MM.1S (cell line): ENCODE measurements at regions not wholly inside any gene's neighbourhood (a gene's known extent, or its start where the extent isn't known, plus 50 kb on each side); places are given as distances from the start of the nearest gene placed in this dataset.

Source experiments
- EZH2 ChIP-seq: fragments of 300-600 bp; sonication (generic); optimal IDR thresholded peaks from 2 replicates; pipeline ENCODE3; 2017; ENCODE audit warnings: low read depth, mild to moderate bottlenecking, antibody characterized with exemption, low read length, mixed read lengths
- EZH2phosphoT487 ChIP-seq: fragments of 300-600 bp; sonication (generic); IDR thresholded peaks from 2 replicates; pipeline ENCODE4 v1.6.1; 2018; ENCODE audit warnings: antibody characterized with exemption, low read length
- TF ChIP-seq, protein P1 (sequence below): fragments of 300-600 bp; sonication (generic); IDR thresholded peaks from 2 replicates; pipeline ENCODE4 v1.5.1; 2016; ENCODE audit warnings: antibody characterized with exemption, low read length, mixed read lengths

DNA sequence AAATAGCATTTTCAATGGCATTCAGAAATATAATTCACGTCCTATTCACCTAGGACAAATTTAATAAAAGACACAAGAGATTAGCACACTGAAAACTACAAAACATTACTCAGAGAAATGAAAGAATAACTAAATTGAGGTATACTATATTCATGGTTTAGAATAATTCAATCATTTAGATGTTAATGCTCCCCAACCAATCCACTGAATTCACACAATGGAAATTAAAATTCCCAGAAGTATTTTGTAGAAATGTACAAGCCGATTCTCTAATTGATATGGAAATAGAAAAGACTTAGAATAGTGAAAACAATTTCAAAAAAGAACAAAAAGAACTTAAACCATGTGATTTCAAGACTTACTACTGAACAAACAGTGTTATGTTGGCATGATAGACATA, 212.2 kb downstream of the ZEB2 start:
- TF ChIP-seq, protein P1, sequence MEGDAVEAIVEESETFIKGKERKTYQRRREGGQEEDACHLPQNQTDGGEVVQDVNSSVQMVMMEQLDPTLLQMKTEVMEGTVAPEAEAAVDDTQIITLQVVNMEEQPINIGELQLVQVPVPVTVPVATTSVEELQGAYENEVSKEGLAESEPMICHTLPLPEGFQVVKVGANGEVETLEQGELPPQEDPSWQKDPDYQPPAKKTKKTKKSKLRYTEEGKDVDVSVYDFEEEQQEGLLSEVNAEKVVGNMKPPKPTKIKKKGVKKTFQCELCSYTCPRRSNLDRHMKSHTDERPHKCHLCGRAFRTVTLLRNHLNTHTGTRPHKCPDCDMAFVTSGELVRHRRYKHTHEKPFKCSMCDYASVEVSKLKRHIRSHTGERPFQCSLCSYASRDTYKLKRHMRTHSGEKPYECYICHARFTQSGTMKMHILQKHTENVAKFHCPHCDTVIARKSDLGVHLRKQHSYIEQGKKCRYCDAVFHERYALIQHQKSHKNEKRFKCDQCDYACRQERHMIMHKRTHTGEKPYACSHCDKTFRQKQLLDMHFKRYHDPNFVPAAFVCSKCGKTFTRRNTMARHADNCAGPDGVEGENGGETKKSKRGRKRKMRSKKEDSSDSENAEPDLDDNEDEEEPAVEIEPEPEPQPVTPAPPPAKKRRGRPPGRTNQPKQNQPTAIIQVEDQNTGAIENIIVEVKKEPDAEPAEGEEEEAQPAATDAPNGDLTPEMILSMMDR, result no peak
- no peak for TF ChIP-seq EZH2
- TF ChIP-seq EZH2phosphoT487, result no peak
